Neural progenitor cell (in vitro differentiated cells): ENCODE measurements at regions not wholly inside any gene's neighbourhood (a gene's known extent, or its start where the extent isn't known, plus 50 kb on each side); places are given as distances from the start of the nearest gene placed in this dataset.

ENCODE experiments used
- DNase-seq: peaks from one replicate; pipeline ENCODE4 v3.0.0-alpha.2; 2016; ENCODE audit warnings: low spot score
- H2AFZ ChIP-seq: fragments of 200-600 bp; sonication (generic); replicated peaks from 2 replicates; pipeline ENCODE4 v1.6.1; 2016; ENCODE audit warnings: antibody characterized with exemption
- H3F3A ChIP-seq: fragments of 200-600 bp; sonication (generic); 2 replicates; pipeline ENCODE4 v1.6.1; 2016; ENCODE audit warnings: antibody characterized with exemption, low read depth
- H3K27ac ChIP-seq: fragments of 200-600 bp; sonication (generic); 2 replicates; pipeline ENCODE4 v1.5.1; 2016; ENCODE audit warnings: mild to moderate bottlenecking
- H3K27me3 ChIP-seq: fragments of 200-600 bp; sonication (generic); 2 replicates; pipeline ENCODE4 v1.6.1; 2016; ENCODE audit warnings: mild to moderate bottlenecking, moderate library complexity
- H3K36me3 ChIP-seq: fragments of 200-600 bp; sonication (generic); 2 replicates; pipeline ENCODE4 v1.5.1; 2016
- H3K4me1 ChIP-seq: fragments of 200-600 bp; sonication (generic); 2 replicates; pipeline ENCODE4 v1.6.1; 2016; ENCODE audit warnings: mixed run types
- H3K4me2 ChIP-seq: fragments of 200-600 bp; sonication (generic); 2 replicates; pipeline ENCODE4 v1.6.1; 2016
- H3K4me3 ChIP-seq: fragments of 200-600 bp; sonication (generic); 2 replicates; pipeline ENCODE4 v1.5.1; 2016
- H3K79me2 ChIP-seq: fragments of 200-600 bp; sonication (generic); 2 replicates; pipeline ENCODE4 v1.6.1; 2016; ENCODE audit warnings: low read depth
- H3K9ac ChIP-seq: fragments of 200-600 bp; sonication (generic); 2 replicates; pipeline ENCODE4 v1.6.1; 2016
- H3K9me3 ChIP-seq: fragments of 200-600 bp; sonication (generic); 2 replicates; pipeline ENCODE4 v1.5.1; 2016; ENCODE audit warnings: low read depth
- H4K20me1 ChIP-seq: fragments of 200-600 bp; sonication (generic); 2 replicates; pipeline ENCODE4 v1.6.1; 2016; ENCODE audit warnings: low read depth
- H3K27ac Mint-ChIP-seq: 3 replicates; pipeline ENCODE4 v1.8.0; 2021; ENCODE audit warnings: mixed read lengths
- H3K27me3 Mint-ChIP-seq: 2 replicates; pipeline ENCODE4 v1.8.0; 2022; ENCODE audit warnings: low read depth, mild to moderate bottlenecking, inconsistent platforms, moderate library complexity, mixed read lengths; ENCODE audit not compliant: insufficient read depth
- H3K36me3 Mint-ChIP-seq: 3 replicates; pipeline ENCODE4 v1.8.0; 2021; ENCODE audit warnings: mixed read lengths
- H3K4me1 Mint-ChIP-seq: 3 replicates; pipeline ENCODE4 v1.8.0; 2021; ENCODE audit warnings: mixed read lengths
- H3K4me3 Mint-ChIP-seq: 3 replicates; pipeline ENCODE4 v1.8.0; 2021; ENCODE audit warnings: mild to moderate bottlenecking, moderate library complexity, mixed read lengths
- H3K9me3 Mint-ChIP-seq: 3 replicates; pipeline ENCODE4 v1.8.0; 2020; ENCODE audit warnings: mixed read lengths
- EZH2 ChIP-seq: fragments of 200-600 bp; sonication (generic); IDR thresholded peaks from 2 replicates; pipeline ENCODE4 v1.6.1; 2017; ENCODE audit warnings: antibody characterized with exemption, mild to moderate bottlenecking, moderate library complexity
- EZH2phosphoT487 ChIP-seq: fragments of 200-600 bp; sonication (generic); IDR thresholded peaks from 2 replicates; pipeline ENCODE4 v1.6.1; 2017; ENCODE audit warnings: antibody characterized with exemption
- TF ChIP-seq, protein P1 (sequence below): fragments of 200-600 bp; sonication (generic); IDR thresholded peaks from 2 replicates; pipeline ENCODE4 v1.5.1; 2017; ENCODE audit warnings: antibody characterized with exemption, mild to moderate bottlenecking

DNA sequence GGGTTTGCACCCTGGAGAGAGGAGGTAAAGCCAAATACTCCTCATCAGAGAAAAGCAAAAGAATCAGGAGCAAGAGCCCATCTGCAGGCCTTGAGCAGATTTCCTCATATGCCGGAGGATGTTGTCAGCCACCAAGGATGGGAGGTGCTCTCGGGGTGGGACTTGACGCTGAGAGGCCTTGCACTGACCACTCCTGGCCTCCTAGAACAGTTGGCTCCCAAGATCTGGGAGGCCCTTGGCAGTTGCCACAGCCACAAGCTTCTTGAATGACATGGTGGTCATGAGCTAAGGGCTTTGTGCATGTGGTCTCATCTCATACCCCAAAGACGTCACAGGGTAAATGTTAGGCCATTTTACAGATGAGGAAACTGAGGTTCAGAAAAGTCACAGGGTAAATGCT, 75.2 kb upstream of the PMEPA1 start:
- H3K27ac Mint-ChIP-seq, result no peak overlapping the region
- H3K27ac ChIP-seq, result no peak overlapping the region
- H3K27me3 Mint-ChIP-seq, result peaks cover 5% of the 10 kb centered on the region
- no peak overlapping the region for H2AFZ ChIP-seq
- no peak for DNase-seq
- no peaks in the 10 kb centered on the region for H3K9me3 Mint-ChIP-seq
- no peak overlapping the region for H3K9ac ChIP-seq
- no peaks in the 10 kb centered on the region for H3F3A ChIP-seq
- H3K36me3 ChIP-seq, result no peaks in the 10 kb centered on the region
- no peaks in the 10 kb centered on the region for H3K4me1 ChIP-seq
- H3K27me3 ChIP-seq, result no peaks in the 10 kb centered on the region
- H3K36me3 Mint-ChIP-seq, result no peaks in the 10 kb centered on the region
- peaks cover 5% of the 10 kb centered on the region for H3K4me1 Mint-ChIP-seq
- H3K4me3 Mint-ChIP-seq, result no peak overlapping the region
- no peaks in the 10 kb centered on the region for H3K79me2 ChIP-seq
- H3K9me3 ChIP-seq, result no peaks in the 10 kb centered on the region
- H4K20me1 ChIP-seq, result no peaks in the 10 kb centered on the region
- no peak overlapping the region for H3K4me3 ChIP-seq
- H3K4me2 ChIP-seq, result no peak overlapping the region
- TF ChIP-seq EZH2 (no peak), EZH2phosphoT487 (no peak)
- TF ChIP-seq, protein P1, sequence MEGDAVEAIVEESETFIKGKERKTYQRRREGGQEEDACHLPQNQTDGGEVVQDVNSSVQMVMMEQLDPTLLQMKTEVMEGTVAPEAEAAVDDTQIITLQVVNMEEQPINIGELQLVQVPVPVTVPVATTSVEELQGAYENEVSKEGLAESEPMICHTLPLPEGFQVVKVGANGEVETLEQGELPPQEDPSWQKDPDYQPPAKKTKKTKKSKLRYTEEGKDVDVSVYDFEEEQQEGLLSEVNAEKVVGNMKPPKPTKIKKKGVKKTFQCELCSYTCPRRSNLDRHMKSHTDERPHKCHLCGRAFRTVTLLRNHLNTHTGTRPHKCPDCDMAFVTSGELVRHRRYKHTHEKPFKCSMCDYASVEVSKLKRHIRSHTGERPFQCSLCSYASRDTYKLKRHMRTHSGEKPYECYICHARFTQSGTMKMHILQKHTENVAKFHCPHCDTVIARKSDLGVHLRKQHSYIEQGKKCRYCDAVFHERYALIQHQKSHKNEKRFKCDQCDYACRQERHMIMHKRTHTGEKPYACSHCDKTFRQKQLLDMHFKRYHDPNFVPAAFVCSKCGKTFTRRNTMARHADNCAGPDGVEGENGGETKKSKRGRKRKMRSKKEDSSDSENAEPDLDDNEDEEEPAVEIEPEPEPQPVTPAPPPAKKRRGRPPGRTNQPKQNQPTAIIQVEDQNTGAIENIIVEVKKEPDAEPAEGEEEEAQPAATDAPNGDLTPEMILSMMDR, result no peak

DNA sequence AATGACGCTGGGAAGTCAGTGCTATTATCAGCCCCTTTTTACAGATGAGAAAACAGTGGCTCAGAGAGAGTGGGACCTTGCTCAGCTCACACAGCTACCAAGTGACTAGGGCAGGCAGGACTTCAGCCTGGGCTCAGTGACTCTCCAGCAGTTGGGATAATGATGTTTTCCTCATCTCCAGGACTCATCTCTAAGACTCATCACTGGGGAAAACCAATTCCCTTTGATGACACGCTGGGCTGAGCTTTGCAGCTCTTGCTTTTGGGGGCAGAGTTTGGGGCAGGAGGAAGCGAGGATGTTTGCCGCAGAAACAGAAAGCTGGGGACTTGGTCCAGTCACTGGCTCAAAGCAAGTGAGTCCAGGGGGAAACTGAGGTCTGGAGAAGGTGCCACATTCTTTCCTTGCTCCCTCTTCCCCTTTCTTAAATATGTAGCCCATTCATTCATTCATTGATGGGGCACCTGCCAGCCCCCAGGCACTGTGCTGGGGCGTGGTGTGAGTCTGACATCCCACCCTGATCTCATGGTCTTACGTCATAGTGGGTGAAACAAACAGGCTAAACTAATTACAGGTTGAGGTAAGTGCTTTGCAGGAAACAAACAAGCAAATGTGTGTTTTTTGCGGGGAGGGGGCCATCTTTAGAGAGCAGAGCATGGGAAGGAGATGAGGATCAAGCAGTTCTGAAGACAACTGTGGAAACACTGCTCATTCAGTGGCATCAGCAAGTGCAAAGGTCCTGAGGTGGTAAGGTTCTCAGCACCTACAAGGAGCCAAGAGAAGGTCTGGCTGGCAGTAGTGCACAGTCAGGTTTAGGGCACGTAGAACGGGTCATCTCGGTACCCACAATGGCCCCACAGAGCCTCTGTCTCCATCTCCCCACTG, 74.4 kb upstream of the PMEPA1 start:
- Histone ChIP-seq H3K9ac (no peak overlapping the region), H3K4me2 (no peak overlapping the region), H3K36me3 (no peaks in the 10 kb centered on the region), H3K4me1 (no peaks in the 10 kb centered on the region), H3K79me2 (no peaks in the 10 kb centered on the region), H4K20me1 (no peaks in the 10 kb centered on the region), H3K9me3 (no peaks in the 10 kb centered on the region), H3F3A (no peaks in the 10 kb centered on the region), H3K27me3 (no peaks in the 10 kb centered on the region), H2AFZ (no peak overlapping the region), H3K4me3 (no peak overlapping the region), H3K27ac (no peak overlapping the region)
- Mint-ChIP-seq H3K9me3 (no peaks in the 10 kb centered on the region), H3K4me1 (peaks cover 5% of the 10 kb centered on the region), H3K27me3 (peaks cover 5% of the 10 kb centered on the region), H3K36me3 (no peaks in the 10 kb centered on the region), H3K27ac (no peak overlapping the region), H3K4me3 (no peak overlapping the region)
- no peak for DNase-seq
- no peak for TF ChIP-seq EZH2
- no peak for TF ChIP-seq EZH2phosphoT487
- TF ChIP-seq, protein P1, result no peak

DNA sequence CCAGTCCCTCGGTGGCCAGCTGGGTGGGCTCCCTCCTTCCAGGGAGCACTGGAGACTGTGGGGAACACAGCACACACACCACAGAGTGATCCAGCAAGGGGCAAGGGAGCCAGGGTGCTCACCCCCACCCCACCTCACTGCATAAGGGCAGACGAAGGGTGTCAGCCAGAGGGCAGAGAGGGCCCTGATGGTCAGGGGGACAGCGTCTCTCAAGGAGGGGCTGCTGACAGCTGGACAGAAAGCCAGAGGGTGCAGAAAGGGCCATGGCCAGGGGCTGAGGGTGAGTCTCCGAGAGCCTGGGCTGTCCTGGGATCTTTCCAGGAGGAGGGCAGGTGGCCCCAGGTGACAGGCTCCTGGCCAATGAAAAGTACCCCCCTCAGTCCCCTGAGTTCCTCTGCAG, 73.4 kb upstream of the PMEPA1 start:
- Mint-ChIP-seq H3K36me3 (no peaks in the 10 kb centered on the region), H3K4me1 (peaks cover 5% of the 10 kb centered on the region), H3K27ac (no peak overlapping the region), H3K4me3 (no peak overlapping the region), H3K27me3 (peaks cover 5% of the 10 kb centered on the region), H3K9me3 (no peaks in the 10 kb centered on the region)
- Histone ChIP-seq H3F3A (no peaks in the 10 kb centered on the region), H3K9me3 (no peaks in the 10 kb centered on the region), H4K20me1 (no peaks in the 10 kb centered on the region), H3K4me3 (no peak overlapping the region), H3K27me3 (no peaks in the 10 kb centered on the region), H2AFZ (no peak overlapping the region), H3K9ac (no peak overlapping the region), H3K4me2 (no peak overlapping the region), H3K36me3 (no peaks in the 10 kb centered on the region), H3K79me2 (no peaks in the 10 kb centered on the region), H3K4me1 (no peaks in the 10 kb centered on the region), H3K27ac (no peak overlapping the region)
- TF ChIP-seq EZH2 (no peak), EZH2phosphoT487 (no peak)
- TF ChIP-seq, protein P1, result no peak
- no peak for DNase-seq
